ENCODE measurements at regions not wholly inside any gene's neighbourhood (a gene's known extent, or its start where the extent isn't known, plus 50 kb on each side); places are given as distances from the start of the nearest gene placed in this dataset.

DNA sequence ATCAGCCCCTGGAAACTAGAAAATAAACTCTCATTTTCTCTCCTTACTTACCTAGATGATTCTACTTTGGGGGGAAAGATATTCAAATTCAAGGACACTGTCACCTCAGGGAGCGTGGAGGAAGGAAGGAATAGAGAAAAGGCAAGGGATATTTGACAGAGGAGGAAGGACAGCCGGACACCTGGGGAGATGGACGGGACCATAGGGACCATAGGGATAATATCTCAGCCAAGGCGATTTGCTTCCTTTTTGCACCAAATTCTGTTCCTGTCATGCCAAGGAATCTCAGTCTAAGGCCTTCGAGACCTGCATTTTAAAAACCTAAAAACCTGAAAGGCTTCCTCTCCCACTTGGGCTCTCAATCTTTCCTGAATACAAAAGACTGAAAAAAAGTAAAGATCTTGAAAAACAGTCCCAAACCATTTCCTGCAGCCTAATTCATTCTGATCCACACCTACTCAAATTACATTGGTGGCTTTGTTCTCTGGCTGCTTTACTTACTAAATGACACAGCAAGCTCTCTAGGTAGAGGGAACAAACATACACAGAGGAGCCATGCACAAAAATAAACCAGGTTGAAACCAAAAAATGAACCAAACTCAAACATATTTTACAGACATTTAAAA, 73.9 kb upstream of the SLC24A5 start:
- TF ChIP-seq, protein P1, sequence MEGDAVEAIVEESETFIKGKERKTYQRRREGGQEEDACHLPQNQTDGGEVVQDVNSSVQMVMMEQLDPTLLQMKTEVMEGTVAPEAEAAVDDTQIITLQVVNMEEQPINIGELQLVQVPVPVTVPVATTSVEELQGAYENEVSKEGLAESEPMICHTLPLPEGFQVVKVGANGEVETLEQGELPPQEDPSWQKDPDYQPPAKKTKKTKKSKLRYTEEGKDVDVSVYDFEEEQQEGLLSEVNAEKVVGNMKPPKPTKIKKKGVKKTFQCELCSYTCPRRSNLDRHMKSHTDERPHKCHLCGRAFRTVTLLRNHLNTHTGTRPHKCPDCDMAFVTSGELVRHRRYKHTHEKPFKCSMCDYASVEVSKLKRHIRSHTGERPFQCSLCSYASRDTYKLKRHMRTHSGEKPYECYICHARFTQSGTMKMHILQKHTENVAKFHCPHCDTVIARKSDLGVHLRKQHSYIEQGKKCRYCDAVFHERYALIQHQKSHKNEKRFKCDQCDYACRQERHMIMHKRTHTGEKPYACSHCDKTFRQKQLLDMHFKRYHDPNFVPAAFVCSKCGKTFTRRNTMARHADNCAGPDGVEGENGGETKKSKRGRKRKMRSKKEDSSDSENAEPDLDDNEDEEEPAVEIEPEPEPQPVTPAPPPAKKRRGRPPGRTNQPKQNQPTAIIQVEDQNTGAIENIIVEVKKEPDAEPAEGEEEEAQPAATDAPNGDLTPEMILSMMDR (IDR thresholded peaks at IDR 0.05; ENCODE audit: insufficient read depth, low read depth, low read length) = no peak
- TF ChIP-seq EZH2 (IDR thresholded peaks at IDR 0.05; ENCODE audit: insufficient read depth, low read length) = no peak
